ENCODE measurements at regions not wholly inside any gene's neighbourhood (a gene's known extent, or its start where the extent isn't known, plus 50 kb on each side); places are given as distances from the start of the nearest gene placed in this dataset.

- TF ChIP-seq YY1 (IDR thresholded peaks at IDR 0.05; ENCODE audit: insufficient read depth, insufficient read length) (no peak), ZNF274 (IDR thresholded peaks at IDR 0.05; ENCODE audit: low read depth, low read length) (no peak)
These were observed 283.1 kb downstream of the SIPA1L2 start for GRCh38 chr1:232346844-232347243.
